ENCODE measurements at regions not wholly inside any gene's neighbourhood (a gene's known extent, or its start where the extent isn't known, plus 50 kb on each side); places are given as distances from the start of the nearest gene placed in this dataset.
"Not testable (repeated sequence)": the region's sequence is repeated elsewhere in the genome, so short reads cannot be mapped to it uniquely, and the experiment has no call there.

DNA sequence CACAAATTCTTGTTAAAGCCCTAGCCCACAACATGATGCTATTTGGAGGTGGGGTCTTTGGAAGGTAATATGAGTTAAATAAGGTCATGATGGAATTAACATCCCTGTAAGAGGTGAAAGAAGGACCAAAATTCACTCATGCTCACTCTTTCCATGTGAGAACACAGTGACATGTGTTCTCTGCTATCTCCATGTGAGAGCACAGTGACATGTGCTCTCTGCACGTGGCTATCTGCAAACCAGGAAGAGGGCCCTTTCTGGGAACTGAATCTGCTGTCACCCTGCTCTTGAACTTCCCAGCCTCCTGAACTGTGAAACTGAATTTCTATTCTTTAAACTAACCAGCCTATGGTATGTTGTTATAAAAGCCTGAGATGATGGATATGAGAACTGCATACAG, 1159.4 kb upstream of the ADGRB3 start:
- H3K27ac ChIP-seq: no peak overlapping the region
- no peaks in the 10 kb centered on the region for H3K36me3 ChIP-seq
- TF ChIP-seq, protein P1, sequence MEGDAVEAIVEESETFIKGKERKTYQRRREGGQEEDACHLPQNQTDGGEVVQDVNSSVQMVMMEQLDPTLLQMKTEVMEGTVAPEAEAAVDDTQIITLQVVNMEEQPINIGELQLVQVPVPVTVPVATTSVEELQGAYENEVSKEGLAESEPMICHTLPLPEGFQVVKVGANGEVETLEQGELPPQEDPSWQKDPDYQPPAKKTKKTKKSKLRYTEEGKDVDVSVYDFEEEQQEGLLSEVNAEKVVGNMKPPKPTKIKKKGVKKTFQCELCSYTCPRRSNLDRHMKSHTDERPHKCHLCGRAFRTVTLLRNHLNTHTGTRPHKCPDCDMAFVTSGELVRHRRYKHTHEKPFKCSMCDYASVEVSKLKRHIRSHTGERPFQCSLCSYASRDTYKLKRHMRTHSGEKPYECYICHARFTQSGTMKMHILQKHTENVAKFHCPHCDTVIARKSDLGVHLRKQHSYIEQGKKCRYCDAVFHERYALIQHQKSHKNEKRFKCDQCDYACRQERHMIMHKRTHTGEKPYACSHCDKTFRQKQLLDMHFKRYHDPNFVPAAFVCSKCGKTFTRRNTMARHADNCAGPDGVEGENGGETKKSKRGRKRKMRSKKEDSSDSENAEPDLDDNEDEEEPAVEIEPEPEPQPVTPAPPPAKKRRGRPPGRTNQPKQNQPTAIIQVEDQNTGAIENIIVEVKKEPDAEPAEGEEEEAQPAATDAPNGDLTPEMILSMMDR (IDR thresholded peaks at IDR 0.05): no peak
- H3K9me3 ChIP-seq: no peaks in the 10 kb centered on the region
- no peaks in the 10 kb centered on the region for H3K4me1 ChIP-seq (ENCODE audit: control insufficient read depth in 1 of 2, low read depth in 2 of 2)
- no peak overlapping the region for H3K4me3 ChIP-seq
- DNase-seq (ENCODE audit: low spot score): no peak
- no peaks in the 10 kb centered on the region for H3K27me3 ChIP-seq (replicated peaks; ENCODE audit: insufficient read depth)
- ATAC-seq (ENCODE audit: insufficient number of reproducible peaks, low FRiP score, low read depth): no peak

DNA sequence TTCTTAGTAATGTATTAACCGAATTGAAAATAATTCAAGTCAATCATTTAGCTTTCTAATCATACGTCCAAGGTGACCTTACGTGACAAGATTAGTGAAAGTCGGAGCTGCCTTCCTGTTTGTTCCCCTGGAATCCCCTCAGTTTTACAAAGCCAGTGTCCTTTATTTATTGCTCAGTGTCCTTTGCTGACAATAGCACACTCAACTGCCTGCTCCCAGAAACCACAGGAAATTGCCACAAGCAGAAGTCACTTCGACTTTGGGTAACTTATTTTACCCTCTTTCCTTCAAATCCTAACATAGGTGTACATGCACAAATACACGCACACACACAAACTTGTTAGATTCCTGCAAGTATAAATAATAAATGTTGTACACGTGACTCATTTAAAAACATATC, 1167.7 kb upstream of the ADGRB3 start:
- no peak for ATAC-seq (ENCODE audit: insufficient number of reproducible peaks, low FRiP score, low read depth)
- no peaks in the 10 kb centered on the region for H3K27me3 ChIP-seq (replicated peaks; ENCODE audit: insufficient read depth)
- no peak overlapping the region for H3K4me3 ChIP-seq
- DNase-seq (ENCODE audit: low spot score): no peak
- no peaks in the 10 kb centered on the region for H3K4me1 ChIP-seq (ENCODE audit: control insufficient read depth in 1 of 2, low read depth in 2 of 2)
- TF ChIP-seq, protein P1 (IDR thresholded peaks at IDR 0.05): no peak
- H3K9me3 ChIP-seq: peaks cover 4% of the 10 kb centered on the region
- no peaks in the 10 kb centered on the region for H3K36me3 ChIP-seq
- no peak overlapping the region for H3K27ac ChIP-seq

DNA sequence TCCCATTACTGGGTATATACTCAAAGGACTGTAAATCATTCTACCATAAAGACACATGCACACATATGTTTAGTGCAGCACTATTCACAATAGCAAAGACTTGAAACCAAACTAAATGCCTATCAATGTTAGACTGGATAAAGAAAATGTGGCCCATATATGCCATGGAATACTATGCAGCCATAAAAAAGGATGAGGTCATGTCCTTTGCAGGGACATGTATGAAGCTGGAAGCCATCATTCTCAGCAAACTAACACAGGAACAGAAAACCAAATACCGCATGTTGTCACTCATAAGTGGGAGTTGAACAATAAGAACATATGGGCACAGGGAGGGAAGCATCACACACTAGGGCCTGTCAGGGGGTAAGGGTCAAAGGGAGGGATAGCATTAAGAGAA, 1172.4 kb upstream of the ADGRB3 start:
- H3K27me3 ChIP-seq (replicated peaks; ENCODE audit: insufficient read depth); H3K4me1 ChIP-seq (ENCODE audit: control insufficient read depth in 1 of 2, low read depth in 2 of 2); H3K36me3 ChIP-seq; H3K27ac ChIP-seq; H3K4me3 ChIP-seq; ATAC-seq (ENCODE audit: insufficient number of reproducible peaks, low FRiP score, low read depth); DNase-seq (ENCODE audit: low spot score): not testable (repeated sequence)
- peaks cover 12% of the 10 kb centered on the region for H3K9me3 ChIP-seq

DNA sequence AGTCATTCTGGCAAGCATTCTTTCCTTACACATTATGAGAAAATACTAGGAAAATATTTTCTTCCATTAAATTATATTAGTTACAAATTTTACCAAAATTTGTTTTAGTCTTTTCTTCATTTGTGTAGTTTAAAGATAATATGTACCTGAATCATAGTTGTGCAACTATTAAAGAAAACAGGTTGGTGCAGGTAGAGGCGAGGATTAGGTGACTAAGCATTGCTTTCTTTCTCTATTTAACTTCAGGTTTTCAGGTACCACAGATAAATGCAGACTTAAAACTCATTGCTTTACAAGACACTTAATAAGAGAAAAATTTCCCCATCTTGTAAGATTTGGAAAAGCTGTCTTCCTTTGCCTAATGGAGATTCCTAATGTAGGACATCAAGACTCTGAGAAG, 1175.5 kb upstream of the ADGRB3 start:
- Histone ChIP-seq H3K9me3 (peaks cover 15% of the 10 kb centered on the region), H3K4me1 (ENCODE audit: control insufficient read depth in 1 of 2, low read depth in 2 of 2) (no peaks in the 10 kb centered on the region), H3K27me3 (replicated peaks; ENCODE audit: insufficient read depth) (no peaks in the 10 kb centered on the region), H3K4me3 (no peak overlapping the region), H3K36me3 (no peaks in the 10 kb centered on the region), H3K27ac (no peak overlapping the region)
- TF ChIP-seq, protein P1 (IDR thresholded peaks at IDR 0.05): no peak
- ATAC-seq (ENCODE audit: insufficient number of reproducible peaks, low FRiP score, low read depth) (no peak), DNase-seq (ENCODE audit: low spot score) (no peak)

DNA sequence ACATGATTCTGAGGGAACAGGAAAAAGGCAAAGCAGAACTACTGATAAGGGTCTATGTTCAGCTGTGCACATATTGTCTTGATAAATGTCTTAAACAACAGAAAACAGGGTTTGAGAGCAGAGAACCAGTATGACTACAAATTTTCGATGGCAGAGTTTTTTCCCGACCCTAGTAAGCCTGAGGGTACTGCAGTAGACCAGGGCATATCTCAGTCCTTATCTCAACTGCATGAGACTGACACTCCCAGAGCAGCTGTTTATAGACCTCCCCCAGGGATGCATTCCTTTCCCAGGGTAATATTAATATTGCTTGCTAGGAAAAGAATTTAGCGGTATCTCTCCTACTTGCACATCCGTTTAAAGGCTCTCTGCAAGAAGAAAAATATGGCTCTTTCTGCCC, 1176.8 kb upstream of the ADGRB3 start:
- DNase-seq (ENCODE audit: low spot score) (no peak), ATAC-seq (ENCODE audit: insufficient number of reproducible peaks, low FRiP score, low read depth) (no peak)
- Histone ChIP-seq H3K27ac (no peak overlapping the region), H3K4me1 (ENCODE audit: control insufficient read depth in 1 of 2, low read depth in 2 of 2) (no peaks in the 10 kb centered on the region), H3K9me3 (peaks cover 15% of the 10 kb centered on the region), H3K36me3 (no peaks in the 10 kb centered on the region), H3K4me3 (no peak overlapping the region), H3K27me3 (replicated peaks; ENCODE audit: insufficient read depth) (no peaks in the 10 kb centered on the region)
- TF ChIP-seq, protein P1 (IDR thresholded peaks at IDR 0.05): no peak

DNA sequence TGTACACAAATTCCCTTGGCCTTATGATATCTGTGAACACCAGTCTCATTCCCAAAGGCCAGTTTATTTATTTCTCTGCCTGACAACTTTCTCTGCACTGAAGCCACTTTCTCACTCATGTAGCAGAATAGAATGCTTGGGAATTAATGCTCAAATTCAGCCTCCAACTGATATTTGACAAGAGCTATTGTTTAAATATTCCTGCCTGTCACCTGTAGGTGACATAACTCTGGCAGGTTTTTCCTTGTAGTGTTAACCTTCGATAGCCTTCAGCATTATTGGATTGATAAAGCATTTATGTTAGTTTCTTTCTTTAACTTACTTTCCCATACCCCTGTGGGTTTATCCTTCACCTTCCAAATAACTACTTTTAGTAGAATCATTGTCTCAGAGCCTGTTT, 1183.2 kb upstream of the ADGRB3 start:
- ATAC-seq (ENCODE audit: insufficient number of reproducible peaks, low FRiP score, low read depth) (no peak), DNase-seq (ENCODE audit: low spot score) (no peak)
- no peaks in the 10 kb centered on the region for H3K9me3 ChIP-seq
- H3K27me3 ChIP-seq (replicated peaks; ENCODE audit: insufficient read depth): no peaks in the 10 kb centered on the region
- no peaks in the 10 kb centered on the region for H3K4me1 ChIP-seq (ENCODE audit: control insufficient read depth in 1 of 2, low read depth in 2 of 2)
- H3K36me3 ChIP-seq: no peaks in the 10 kb centered on the region
- TF ChIP-seq, protein P1 (IDR thresholded peaks at IDR 0.05): no peak
- no peak overlapping the region for H3K4me3 ChIP-seq
- H3K27ac ChIP-seq: no peak overlapping the region

Measured in thoracic aorta (tissue), 2 donors.